Breast epithelium (tissue), 4 donors: ENCODE measurements at regions not wholly inside any gene's neighbourhood (a gene's known extent, or its start where the extent isn't known, plus 50 kb on each side); places are given as distances from the start of the nearest gene placed in this dataset.

ENCODE experiments used
- DNase-seq, 2 donors: peaks; one replicate each; pipeline ENCODE4 v3.0.0-alpha.2; 2019; ENCODE audit warnings: low spot score in 2 of 2
- H3K27ac ChIP-seq, 2 donors: fragments of 200-600 bp; sonication (generic) in 1 of 2; one replicate each; pipeline ENCODE4 v1.5.1; 2016 to 2019; ENCODE audit warnings: mild to moderate bottlenecking in 1 of 2
- H3K27me3 ChIP-seq, 2 donors: fragments of 200-600 bp; sonication (generic) in 1 of 2; one replicate each; pipeline versions ENCODE4 v1.5.1 to v1.6.0; 2017 to 2019; ENCODE audit warnings: control low read depth in 1 of 2, mild to moderate bottlenecking in 1 of 2
- H3K36me3 ChIP-seq: fragments of 200-600 bp; one replicate; pipeline ENCODE4 v1.5.1; 2019
- H3K4me1 ChIP-seq, 2 donors: fragments of 200-600 bp; sonication (generic); one replicate each; pipeline ENCODE4 v1.5.1; 2016 to 2019; ENCODE audit warnings: control low read depth in 1 of 2
- H3K4me3 ChIP-seq, 3 donors: fragments of 200-600 bp; sonication (generic); 1 replicate in 2 of 3; 2 replicates in 1 of 3; pipeline ENCODE4 v1.5.1; 2016 to 2019; ENCODE audit warnings: mild to moderate bottlenecking in 3 of 3, moderate library complexity in 2 of 3
- H3K9me3 ChIP-seq, 2 donors: fragments of 200-600 bp; sonication (generic) in 1 of 2; one replicate each; pipeline ENCODE4 v1.5.1; 2016 to 2019; ENCODE audit warnings: control low read depth in 1 of 2
- CTCF ChIP-seq, 3 donors: fragments of 450-650 bp; IDR thresholded peaks; one replicate each; pipeline ENCODE4 v1.5.1; 2016 to 2017; ENCODE audit warnings: antibody characterized with exemption in 3 of 3, mild to moderate bottlenecking in 3 of 3, moderate library complexity in 3 of 3
- POLR2A ChIP-seq: fragments of 450-650 bp; IDR thresholded peaks from one replicate; pipeline ENCODE4 v1.6.1; 2016; ENCODE audit warnings: antibody characterized with exemption, mild to moderate bottlenecking, moderate library complexity
- POLR2AphosphoS5 ChIP-seq, 3 donors: sonication (generic); formaldehyde crosslinking; IDR thresholded peaks; one replicate each; pipeline ENCODE4 v1.6.1; 2017; ENCODE audit warnings: antibody characterized with exemption in 3 of 3
- intact Hi-C: fragments of 100-400 bp; cut with DNase I; formaldehyde crosslinking; loops from one replicate; pipeline ENCODE4 v1.15.1; 2023; ENCODE audit warnings: low total_unique reads

DNA sequence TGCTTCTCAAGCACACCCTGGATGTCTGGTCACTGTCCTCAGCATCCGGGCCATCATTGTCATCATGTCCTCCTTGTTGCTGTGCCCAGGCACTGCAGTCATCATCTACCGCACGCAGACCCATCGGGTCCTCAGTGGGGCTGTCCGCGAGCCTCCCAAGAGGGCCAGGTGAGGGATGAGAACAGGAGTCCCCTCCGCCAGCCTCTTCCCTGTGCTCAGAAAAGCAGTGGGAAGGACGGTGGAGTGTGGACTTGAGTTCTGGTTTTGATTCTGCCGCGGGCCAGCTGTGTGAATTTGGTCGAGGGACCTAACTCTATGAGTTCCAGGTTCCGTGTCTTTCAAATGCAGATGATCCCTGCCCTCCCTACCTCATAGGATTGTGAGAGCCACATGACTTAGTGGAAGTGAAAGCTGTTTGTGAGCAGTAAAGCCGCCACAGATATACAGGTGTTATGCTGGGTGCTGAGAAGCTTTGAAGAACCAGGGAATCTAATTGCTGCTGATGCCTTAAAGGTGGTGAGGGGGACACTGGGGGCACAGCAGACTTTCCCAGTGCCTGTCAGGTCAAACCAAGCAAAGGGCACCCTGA, 122.9 kb upstream of the RAP1B start:
- Histone ChIP-seq H3K4me1 (no peaks in the 10 kb centered on the region), H3K36me3 (no peaks in the 10 kb centered on the region), H3K9me3 (no peaks in the 10 kb centered on the region), H3K4me3 (no peak overlapping the region), H3K27ac (no peak overlapping the region), H3K27me3 (no peaks in the 10 kb centered on the region)
- DNase-seq: no peak
- intact Hi-C loops: no loop called here
- no peak for TF ChIP-seq POLR2AphosphoS5 (IDR thresholded peaks at IDR 0.05)
- TF ChIP-seq CTCF (IDR thresholded peaks at IDR 0.05): no peak
- no peak for TF ChIP-seq POLR2A

DNA sequence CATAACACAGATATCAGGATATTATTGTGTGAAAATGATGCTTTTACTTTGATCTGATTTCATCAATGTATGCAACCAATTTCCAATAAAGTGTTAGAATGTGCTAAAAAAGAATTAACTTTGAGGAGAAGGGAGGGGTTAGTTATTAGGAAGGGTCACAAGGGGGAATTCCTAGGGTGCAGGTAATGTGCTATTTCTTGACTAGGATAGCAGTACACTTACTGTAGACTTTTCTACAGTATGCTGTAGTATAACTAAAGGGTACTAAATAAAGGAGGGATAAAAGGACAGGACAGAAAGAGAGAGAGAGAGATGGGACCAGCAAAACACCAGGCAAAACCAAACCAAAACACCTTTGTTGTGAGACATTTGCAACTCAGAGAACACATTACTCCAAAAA, 121.4 kb upstream of the RAP1B start:
- H3K4me1 ChIP-seq: no peaks in the 10 kb centered on the region
- TF ChIP-seq POLR2AphosphoS5 (IDR thresholded peaks at IDR 0.05) (no peak), POLR2A (no peak), CTCF (IDR thresholded peaks at IDR 0.05) (no peak)
- DNase-seq: no peak
- no peaks in the 10 kb centered on the region for H3K27me3 ChIP-seq
- H3K9me3 ChIP-seq: no peaks in the 10 kb centered on the region
- H3K36me3 ChIP-seq: no peaks in the 10 kb centered on the region
- intact Hi-C loops: no loop called here
- no peak overlapping the region for H3K4me3 ChIP-seq
- no peak overlapping the region for H3K27ac ChIP-seq

- H3K27me3 ChIP-seq: no peaks in the 10 kb centered on the region
- intact Hi-C loops: no loop called here
- H3K9me3 ChIP-seq: no peaks in the 10 kb centered on the region
- H3K4me1 ChIP-seq: no peaks in the 10 kb centered on the region
- no peaks in the 10 kb centered on the region for H3K36me3 ChIP-seq
- no peak overlapping the region for H3K27ac ChIP-seq
- H3K4me3 ChIP-seq: no peak overlapping the region
- TF ChIP-seq POLR2AphosphoS5 (IDR thresholded peaks at IDR 0.05) (no peak), POLR2A (no peak), CTCF (IDR thresholded peaks at IDR 0.05) (no peak)
- no peak for DNase-seq
Measured at GRCh38 chr12:68490476-68490875, 120.2 kb upstream of the RAP1B start.

- Histone ChIP-seq H3K4me1 (no peaks in the 10 kb centered on the region), H3K9me3 (no peaks in the 10 kb centered on the region), H3K27me3 (no peaks in the 10 kb centered on the region), H3K27ac (no peak overlapping the region), H3K36me3 (no peaks in the 10 kb centered on the region), H3K4me3 (no peak overlapping the region)
- no peak for DNase-seq
- intact Hi-C loops: no loop called here
- TF ChIP-seq POLR2A: no peak
- TF ChIP-seq POLR2AphosphoS5 (IDR thresholded peaks at IDR 0.05): no peak
- TF ChIP-seq CTCF (IDR thresholded peaks at IDR 0.05): no peak
Measured at GRCh38 chr12:68491204-68491960, 119.3 kb upstream of the RAP1B start.

GRCh38 chr12:68495336-68496070, 115.2 kb upstream of the RAP1B start:
- intact Hi-C loops: no loop called here
- no peaks in the 10 kb centered on the region for H3K27me3 ChIP-seq
- no peaks in the 10 kb centered on the region for H3K9me3 ChIP-seq
- TF ChIP-seq POLR2A: no peak
- no peak for TF ChIP-seq CTCF (IDR thresholded peaks at IDR 0.05)
- no peak for TF ChIP-seq POLR2AphosphoS5 (IDR thresholded peaks at IDR 0.05)
- no peak overlapping the region for H3K27ac ChIP-seq
- no peak for DNase-seq
- H3K4me3 ChIP-seq: no peak overlapping the region
- no peaks in the 10 kb centered on the region for H3K4me1 ChIP-seq
- no peaks in the 10 kb centered on the region for H3K36me3 ChIP-seq
